ENCODE measurements at regions not wholly inside any gene's neighbourhood (a gene's known extent, or its start where the extent isn't known, plus 50 kb on each side); places are given as distances from the start of the nearest gene placed in this dataset.

DNA sequence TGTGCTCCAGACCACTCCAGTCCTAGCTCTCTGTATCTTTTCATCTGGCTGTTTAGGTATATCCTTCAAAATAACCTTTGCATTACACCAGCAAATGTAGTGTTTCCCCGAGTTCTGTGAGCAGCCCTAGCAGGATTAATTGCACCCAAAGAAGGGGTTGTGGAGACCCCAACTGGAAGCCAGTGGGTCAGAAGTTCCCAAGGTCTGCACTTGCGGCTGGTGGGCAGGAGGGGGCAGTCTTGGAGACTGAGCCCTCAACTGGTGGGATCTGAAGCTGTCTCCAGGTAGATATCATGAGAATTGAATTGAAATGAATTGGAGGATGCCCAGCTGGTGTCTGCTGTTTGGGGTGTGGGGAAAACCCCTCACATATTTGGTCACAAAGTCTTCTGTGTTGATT is 1485.3 kb upstream of the TENM3 start:
- no peak for DNase-seq (ENCODE audit: insufficient read length, low spot score)
- TF ChIP-seq POLR2A (IDR thresholded peaks at IDR 0.05; ENCODE audit: low read depth, low read length) = no peak
- FAIRE-seq = no peak

- TF ChIP-seq POLR2A (IDR thresholded peaks at IDR 0.05; ENCODE audit: low read depth, low read length) = no peak
- FAIRE-seq (no peak), DNase-seq (ENCODE audit: insufficient read length, low spot score) (no peak)
Measured at GRCh38 chr4:180766045-180766444, 1477.2 kb upstream of the TENM3 start.

- no peak for DNase-seq (ENCODE audit: insufficient read length, low spot score)
- no peak for TF ChIP-seq POLR2A (IDR thresholded peaks at IDR 0.05; ENCODE audit: low read depth, low read length)
- FAIRE-seq = no peak
Measured at GRCh38 chr4:180766944-180767729, 1476.1 kb upstream of the TENM3 start.

DNA sequence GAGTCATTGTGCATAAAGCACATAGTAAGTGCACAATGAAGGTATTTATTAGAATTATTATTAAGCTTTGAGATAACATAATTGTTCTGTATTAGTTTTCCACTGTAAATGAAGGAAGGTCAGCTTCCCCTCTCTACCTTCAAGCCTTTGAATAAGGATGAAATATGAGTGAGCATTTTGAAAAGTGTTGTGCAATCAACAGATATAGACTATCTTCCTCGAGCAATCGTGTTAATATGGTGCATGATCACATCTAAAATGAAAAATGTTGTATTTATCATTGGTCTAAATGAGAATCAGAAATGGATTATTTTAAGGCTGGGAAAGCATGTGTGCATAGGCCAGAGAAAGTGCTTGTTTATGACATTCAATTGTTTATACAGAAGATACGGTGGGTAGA is 1474.6 kb upstream of the TENM3 start:
- FAIRE-seq (no peak), DNase-seq (ENCODE audit: insufficient read length, low spot score) (no peak)
- no peak for TF ChIP-seq POLR2A (IDR thresholded peaks at IDR 0.05; ENCODE audit: low read depth, low read length)

DNA sequence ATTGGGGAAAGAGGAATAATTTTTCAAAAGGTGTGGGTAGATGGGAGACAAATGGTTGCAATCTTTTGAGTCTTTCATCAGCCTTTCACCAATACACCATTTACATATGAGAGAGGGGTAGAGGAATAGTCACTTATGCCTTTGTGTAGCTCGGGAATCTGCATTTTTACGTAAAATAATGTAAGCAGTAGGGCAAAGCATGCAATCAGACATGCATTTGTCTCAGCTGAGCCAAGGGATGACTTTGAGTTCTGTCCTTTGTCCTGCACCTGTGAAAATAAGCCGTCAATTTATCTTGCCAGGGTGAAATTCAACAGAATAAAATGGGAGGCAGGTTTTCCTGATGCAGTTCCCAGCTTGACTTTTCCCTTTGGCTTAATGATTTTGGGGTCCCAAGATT is 1473.4 kb upstream of the TENM3 start:
- TF ChIP-seq POLR2A (IDR thresholded peaks at IDR 0.05; ENCODE audit: low read depth, low read length) = no peak
- no peak for FAIRE-seq
- no peak for DNase-seq (ENCODE audit: insufficient read length, low spot score)

GRCh38 chr4:180770265-180770664 is 1472.9 kb upstream of the TENM3 start:
- no peak for FAIRE-seq
- no peak for DNase-seq (ENCODE audit: insufficient read length, low spot score)
- TF ChIP-seq POLR2A (IDR thresholded peaks at IDR 0.05; ENCODE audit: low read depth, low read length) = no peak

GRCh38 chr4:180784940-180785339 is 1458.3 kb upstream of the TENM3 start:
- DNase-seq (ENCODE audit: insufficient read length, low spot score) (no peak), FAIRE-seq (no peak)
- TF ChIP-seq POLR2A (IDR thresholded peaks at IDR 0.05; ENCODE audit: low read depth, low read length) = no peak

DNA sequence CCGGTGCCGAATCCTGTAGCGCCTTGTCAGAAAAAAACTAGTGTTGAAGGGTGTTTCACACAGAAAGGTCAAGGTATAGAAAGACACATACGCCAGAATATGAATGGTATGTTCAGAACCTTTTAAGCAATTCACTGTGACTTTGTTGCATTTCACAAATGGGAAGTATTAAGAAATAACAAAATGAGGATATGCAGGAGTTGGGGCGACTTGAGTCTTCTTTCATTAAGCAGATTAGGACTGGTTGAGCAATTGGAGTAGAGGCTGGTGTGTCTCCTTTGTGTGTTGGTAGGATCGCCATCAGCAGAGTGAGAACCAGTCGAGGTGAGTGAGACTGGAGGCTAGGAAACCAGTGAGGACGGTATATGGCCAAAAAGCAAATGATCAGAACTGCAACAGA is 1454.5 kb upstream of the TENM3 start:
- FAIRE-seq (no peak), DNase-seq (ENCODE audit: insufficient read length, low spot score) (no peak)
- no peak for TF ChIP-seq POLR2A (IDR thresholded peaks at IDR 0.05; ENCODE audit: low read depth, low read length)

DNA sequence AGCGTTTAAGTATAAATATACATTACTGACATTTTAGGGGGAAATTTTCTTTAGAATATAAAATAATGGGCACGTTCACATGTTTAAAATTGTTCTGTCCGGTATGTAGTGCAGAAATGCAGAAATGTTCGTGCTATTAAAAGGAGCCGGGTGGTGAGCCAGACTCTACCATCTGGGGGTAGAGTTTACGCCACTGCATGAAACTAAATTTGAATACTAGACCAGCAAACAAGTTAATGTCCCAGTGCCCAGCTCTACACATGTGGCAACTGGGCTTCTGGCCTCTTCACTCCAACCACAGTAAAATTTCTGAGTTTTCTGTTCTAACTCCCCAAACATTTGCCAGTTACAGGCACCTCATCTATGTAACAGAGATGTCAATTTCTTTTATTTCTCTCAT is 1453.3 kb upstream of the TENM3 start:
- TF ChIP-seq POLR2A (IDR thresholded peaks at IDR 0.05; ENCODE audit: low read depth, low read length) = no peak
- no peak for DNase-seq (ENCODE audit: insufficient read length, low spot score)
- no peak for FAIRE-seq

- FAIRE-seq = no peak
- DNase-seq (ENCODE audit: insufficient read length, low spot score) = no peak
- TF ChIP-seq POLR2A (IDR thresholded peaks at IDR 0.05; ENCODE audit: low read depth, low read length) = no peak
Measured at GRCh38 chr4:180790471-180790870, 1452.7 kb upstream of the TENM3 start.

DNA sequence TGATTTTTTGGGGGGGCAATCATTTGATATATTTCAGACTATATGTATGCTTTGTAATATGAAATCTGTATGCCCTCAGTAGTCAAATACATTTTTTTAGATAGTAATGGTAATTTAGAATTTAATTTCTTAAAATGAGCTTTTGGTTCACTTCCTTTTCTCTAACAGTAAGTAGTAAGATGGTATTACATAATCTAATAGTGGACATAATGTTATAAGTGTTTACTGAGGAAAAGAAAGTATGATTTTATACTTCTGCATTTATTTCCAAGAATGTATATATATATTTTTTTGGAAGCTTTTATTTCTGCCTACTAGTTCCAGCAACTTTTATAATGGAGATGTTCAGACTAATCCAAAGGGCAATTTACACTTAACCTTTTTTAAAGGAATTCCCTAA is 1450.7 kb upstream of the TENM3 start:
- DNase-seq (ENCODE audit: insufficient read length, low spot score) (no peak), FAIRE-seq (no peak)
- TF ChIP-seq POLR2A (IDR thresholded peaks at IDR 0.05; ENCODE audit: low read depth, low read length) = no peak

DNA sequence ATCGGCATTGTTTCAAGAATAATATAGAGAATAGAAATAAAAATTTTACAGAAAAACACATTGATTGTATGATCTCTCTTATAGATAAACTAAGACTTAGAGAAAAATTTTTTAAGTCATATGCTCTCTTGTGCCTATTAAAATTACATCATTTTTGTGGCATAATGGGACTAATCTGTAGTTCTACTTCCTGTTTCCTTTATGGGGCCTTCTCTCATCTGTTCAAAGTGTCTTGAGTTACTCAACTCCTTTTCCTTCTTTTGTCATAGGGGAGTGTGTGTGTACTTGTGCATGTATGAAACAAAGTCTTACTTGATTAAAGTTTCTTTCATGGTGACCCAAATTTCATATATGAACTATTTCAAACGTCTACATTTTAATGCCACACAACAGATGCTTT is 1448.9 kb upstream of the TENM3 start:
- no peak for FAIRE-seq
- no peak for DNase-seq (ENCODE audit: insufficient read length, low spot score)

GRCh38 chr4:180798036-180798577 is 1445.1 kb upstream of the TENM3 start:
- no peak for TF ChIP-seq POLR2A (IDR thresholded peaks at IDR 0.05; ENCODE audit: low read depth, low read length)
- DNase-seq (ENCODE audit: insufficient read length, low spot score) = no peak
- FAIRE-seq = no peak

More for the DNA sequence above, 1448.9 kb upstream of the TENM3 start:
- TF ChIP-seq POLR2A (IDR thresholded peaks at IDR 0.05; ENCODE audit: low read depth, low read length) = no peak

- no peak for TF ChIP-seq POLR2A (IDR thresholded peaks at IDR 0.05; ENCODE audit: low read depth, low read length)
- DNase-seq (ENCODE audit: insufficient read length, low spot score) (no peak), FAIRE-seq (no peak)
Measured at GRCh38 chr4:180799798-180800197, 1443.4 kb upstream of the TENM3 start.

- no peak for DNase-seq (ENCODE audit: insufficient read length, low spot score)
- no peak for TF ChIP-seq POLR2A (IDR thresholded peaks at IDR 0.05; ENCODE audit: low read depth, low read length)
- no peak for FAIRE-seq
Measured at GRCh38 chr4:180805101-180805500, 1438.1 kb upstream of the TENM3 start.
